Fibroblast of mammary gland (primary cell): ENCODE measurements at regions not wholly inside any gene's neighbourhood (a gene's known extent, or its start where the extent isn't known, plus 50 kb on each side); places are given as distances from the start of the nearest gene placed in this dataset.

Experiments
- DNase-seq: peaks from one replicate; pipeline ENCODE4 v3.0.0-alpha.2; 2010; ENCODE audit warnings: low read depth
- H3K4me3 ChIP-seq: 2 replicates; pipeline ENCODE4 v1.5.1; 2011; ENCODE audit warnings: low read depth, mild to moderate bottlenecking, low read length, moderate library complexity; ENCODE audit not compliant: control insufficient read depth
- TF ChIP-seq, protein P1 (sequence below): conservative IDR thresholded peaks from 2 replicates; pipeline ENCODE4 v1.5.1; 2011; ENCODE audit warnings: low read depth, low read length, inconsistent platforms; ENCODE audit not compliant: control insufficient read depth, insufficient read depth

DNA sequence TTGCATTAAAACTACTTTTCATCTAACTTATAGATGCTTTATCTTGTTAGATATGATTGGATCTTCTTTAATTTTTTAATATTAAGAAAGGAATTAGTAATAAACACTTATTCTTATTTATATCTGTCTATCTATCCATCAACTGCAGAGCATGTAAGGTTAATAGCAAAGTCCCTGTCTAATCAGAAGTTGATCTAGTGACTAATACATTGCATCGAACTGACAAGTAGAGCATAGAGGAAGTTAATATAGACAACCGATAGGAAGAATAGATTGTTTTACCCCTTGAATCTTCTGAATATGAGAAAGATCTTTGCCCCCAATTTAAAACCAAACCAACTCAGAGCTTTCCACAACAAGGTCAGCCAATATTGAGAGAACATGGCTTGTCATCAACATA is 862.0 kb upstream of the CDH6 start:
- TF ChIP-seq, protein P1, sequence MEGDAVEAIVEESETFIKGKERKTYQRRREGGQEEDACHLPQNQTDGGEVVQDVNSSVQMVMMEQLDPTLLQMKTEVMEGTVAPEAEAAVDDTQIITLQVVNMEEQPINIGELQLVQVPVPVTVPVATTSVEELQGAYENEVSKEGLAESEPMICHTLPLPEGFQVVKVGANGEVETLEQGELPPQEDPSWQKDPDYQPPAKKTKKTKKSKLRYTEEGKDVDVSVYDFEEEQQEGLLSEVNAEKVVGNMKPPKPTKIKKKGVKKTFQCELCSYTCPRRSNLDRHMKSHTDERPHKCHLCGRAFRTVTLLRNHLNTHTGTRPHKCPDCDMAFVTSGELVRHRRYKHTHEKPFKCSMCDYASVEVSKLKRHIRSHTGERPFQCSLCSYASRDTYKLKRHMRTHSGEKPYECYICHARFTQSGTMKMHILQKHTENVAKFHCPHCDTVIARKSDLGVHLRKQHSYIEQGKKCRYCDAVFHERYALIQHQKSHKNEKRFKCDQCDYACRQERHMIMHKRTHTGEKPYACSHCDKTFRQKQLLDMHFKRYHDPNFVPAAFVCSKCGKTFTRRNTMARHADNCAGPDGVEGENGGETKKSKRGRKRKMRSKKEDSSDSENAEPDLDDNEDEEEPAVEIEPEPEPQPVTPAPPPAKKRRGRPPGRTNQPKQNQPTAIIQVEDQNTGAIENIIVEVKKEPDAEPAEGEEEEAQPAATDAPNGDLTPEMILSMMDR = no peak
- DNase-seq = no peak
- H3K4me3 ChIP-seq = no peak overlapping the region

DNA sequence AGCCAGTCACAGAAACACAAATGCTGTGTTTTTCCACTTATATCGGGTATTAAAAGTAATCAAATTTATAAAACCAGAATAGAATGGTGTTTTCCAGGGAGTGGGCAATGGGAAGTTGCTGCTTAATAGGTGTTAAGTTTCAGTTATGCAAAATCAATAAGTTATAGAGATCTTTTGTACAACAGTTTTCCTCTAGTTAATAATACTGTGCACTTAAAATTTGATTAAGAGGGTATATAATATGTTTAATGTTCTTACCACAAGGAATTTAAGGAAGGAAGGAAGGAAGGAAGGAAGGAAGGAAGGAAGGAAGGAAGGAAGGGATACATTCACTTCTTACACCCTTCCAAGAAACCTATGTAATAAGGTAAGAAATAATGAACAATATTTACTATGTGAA is 867.7 kb upstream of the CDH6 start:
- no peak overlapping the region for H3K4me3 ChIP-seq
- TF ChIP-seq, protein P1 = no peak
- no peak for DNase-seq

DNA sequence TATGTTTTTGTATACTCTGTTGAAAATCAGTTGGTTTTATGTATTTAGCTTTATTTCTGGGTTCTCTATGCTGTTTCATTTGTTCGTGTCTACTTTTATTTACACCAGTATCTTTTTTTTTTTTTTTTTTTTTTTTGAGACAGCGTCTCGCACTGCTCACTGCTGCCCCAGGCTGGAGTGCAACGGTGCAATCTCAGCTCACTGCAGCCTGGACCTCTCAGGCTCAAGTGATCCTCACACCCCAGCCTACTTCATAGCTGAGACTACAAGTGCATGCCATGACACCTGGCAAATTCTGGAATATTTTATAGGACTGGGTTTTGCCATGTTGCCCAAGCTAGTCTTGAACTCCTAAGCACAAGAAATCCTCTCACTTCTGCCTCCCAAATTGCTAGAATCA is 869.4 kb upstream of the CDH6 start:
- TF ChIP-seq, protein P1 = no peak
- H3K4me3 ChIP-seq = no peak overlapping the region
- DNase-seq = no peak

DNA sequence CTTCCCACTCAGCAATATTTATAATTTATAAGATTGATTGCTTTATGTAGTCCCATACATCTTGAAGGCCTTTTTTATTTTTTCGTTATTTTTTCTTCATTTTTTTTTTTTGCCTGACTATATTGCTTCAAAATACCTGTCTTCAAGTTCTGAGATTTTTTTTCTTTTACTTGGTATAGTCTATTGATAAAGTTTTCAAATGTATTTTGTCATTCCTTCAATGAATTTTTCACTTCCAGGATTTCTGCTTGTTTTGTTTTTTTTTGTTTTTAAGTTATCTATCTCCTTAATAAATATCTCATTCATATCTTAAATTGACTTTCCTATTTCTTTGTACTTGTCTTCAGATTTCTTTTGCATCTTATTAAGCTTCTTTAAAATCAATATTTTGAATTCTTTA is 905.6 kb upstream of the CDH6 start:
- H3K4me3 ChIP-seq = no peak overlapping the region
- TF ChIP-seq, protein P1 = no peak

DNA sequence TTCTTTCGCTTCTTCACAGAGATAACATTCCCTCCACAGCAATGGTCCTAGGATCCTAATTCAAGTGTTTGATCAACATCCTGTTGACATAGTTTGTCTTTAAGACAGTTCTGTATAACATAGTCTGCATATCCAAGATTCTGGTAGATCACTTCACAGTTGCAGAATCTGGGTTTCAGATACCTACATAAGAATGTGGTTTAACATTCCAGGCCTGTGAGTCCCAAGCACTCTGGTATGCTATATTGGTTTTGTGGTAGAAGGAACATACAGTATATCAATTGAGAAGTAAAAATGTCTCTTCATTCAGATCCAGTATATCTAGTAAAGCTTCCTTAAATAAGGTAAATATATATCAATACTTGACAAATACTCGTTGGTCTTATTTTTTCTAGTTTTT is 914.2 kb upstream of the CDH6 start:
- TF ChIP-seq, protein P1 = no peak
- DNase-seq = no peak
- no peak overlapping the region for H3K4me3 ChIP-seq

More for the DNA sequence above, 905.6 kb upstream of the CDH6 start:
- DNase-seq = no peak

DNA sequence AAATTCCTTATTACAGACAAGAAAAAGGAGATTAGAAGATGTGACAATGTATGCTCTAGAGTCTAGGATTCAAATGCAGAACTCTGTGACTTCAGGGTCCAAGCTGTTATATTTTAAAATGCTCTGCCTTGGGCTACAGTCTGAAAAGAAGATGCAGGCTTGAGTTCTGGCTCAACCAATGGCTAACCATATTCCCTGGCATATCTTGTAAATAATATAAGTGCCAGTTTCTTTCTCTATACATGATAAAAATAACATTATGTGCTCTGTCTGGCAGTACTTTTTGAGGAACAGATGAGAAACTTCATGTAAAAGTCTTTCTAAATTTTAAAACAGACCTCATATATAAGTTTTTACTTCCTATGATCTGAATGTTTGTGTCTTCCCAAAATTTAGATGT is 926.5 kb upstream of the CDH6 start:
- no peak overlapping the region for H3K4me3 ChIP-seq
- TF ChIP-seq, protein P1 = no peak
- DNase-seq = no peak
